HG03095 (cell line): ENCODE measurements at regions not wholly inside any gene's neighbourhood (a gene's known extent, or its start where the extent isn't known, plus 50 kb on each side); places are given as distances from the start of the nearest gene placed in this dataset.
"Not testable (repeated sequence)": the region's sequence is repeated elsewhere in the genome, so short reads cannot be mapped to it uniquely, and the experiment has no call there.

Source experiments
- ATAC-seq: cut with Tn5 transposase; IDR thresholded peaks from one replicate; pipeline ENCODE4 v1.9.1; 2021; ENCODE audit warnings: moderate library complexity; ENCODE audit not compliant: unreplicated experiment

DNA sequence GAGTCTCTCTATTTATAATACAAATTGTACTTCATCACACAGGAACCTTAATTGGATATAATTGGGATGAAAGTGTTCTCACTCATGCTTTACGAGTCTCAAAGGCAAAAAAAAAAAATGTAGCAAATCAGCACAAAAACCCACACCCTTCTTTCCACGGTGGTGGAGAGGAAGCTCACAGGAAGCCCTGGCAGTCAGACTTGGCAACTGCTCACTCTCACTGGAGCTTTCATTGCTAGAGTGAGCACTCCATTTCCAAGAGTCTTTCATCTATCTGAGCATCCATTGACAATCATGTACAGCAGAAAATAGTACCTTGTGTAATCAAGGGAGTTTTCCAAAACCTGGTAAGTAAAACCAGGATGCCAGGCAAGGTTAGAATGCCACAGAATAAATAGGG lies 2159.4 kb upstream of the AGA start:
- ATAC-seq: no peak

DNA sequence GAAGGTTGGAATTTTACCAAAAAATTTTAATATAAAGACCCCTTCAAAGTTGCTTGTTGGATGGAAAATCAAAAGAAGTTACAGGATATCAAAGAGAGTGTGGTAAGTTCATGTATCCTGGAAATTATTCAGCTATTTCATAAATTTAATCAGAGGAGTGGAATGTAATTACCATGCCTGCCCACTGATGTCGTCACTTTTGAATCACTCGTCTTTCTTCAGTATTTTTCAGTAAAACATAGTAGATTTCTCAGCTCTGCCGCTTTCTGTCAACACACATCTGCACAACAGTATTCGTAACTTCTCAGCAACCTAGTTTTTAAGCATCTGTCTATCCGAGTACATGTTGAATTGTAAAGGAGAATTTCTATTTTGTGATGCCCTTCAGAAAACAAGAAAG lies 2163.0 kb upstream of the AGA start:
- no peak for ATAC-seq

DNA sequence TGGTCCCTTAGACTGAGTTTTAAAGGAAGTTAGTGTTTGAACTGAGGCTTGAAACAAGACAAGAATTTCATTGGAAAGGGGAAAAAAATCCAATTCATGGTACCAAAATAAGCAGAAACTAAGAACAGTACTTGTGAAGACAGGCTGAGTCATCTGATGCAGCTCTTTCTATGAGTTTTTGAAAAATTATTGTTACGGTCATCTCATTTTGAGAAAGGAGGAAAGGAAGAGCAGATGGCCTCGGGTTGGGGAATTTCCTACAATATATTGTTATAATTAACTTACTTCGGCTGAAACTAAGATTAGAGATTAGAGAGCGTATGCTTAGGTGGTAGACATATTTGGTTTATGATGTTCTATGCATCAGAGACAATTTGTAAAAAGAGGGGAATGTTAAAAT lies 2164.8 kb upstream of the AGA start:
- no peak for ATAC-seq

DNA sequence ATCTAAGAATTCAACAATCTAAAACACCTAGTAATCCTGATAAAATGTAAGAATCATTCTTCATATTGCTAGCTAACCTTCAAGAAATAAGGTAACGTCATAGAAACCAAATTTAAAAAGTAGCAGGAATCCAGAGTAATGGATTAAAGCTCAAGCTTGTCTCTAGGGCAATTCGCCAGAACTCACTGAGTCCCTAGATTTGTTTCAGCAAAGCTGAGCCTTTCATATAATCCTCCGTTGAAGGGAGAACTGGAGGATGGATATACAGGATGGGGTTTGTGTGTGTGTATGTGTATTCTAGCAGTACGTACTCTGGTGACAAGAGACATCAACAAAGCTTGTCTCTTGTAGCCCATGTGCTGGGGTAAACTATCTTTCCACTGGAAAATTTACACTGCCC lies 2173.5 kb upstream of the AGA start:
- no peak for ATAC-seq

DNA sequence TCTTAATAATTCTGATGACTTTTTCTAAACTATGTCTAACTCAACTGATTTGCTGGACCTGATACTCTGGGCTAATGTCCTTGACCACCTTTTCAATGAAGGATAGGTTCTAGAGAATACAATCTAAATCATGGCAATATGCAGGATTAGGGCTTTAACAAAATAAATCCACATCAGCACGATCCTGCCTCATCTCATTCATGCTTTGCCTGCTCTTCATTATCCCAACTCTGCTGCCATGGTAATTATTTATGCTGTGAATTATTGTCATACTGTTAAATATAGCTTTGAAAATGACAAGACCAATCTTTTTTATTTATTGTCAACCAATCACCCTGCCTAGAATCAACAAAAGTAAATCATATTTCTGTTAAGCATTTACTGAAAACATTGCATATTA lies 2176.7 kb upstream of the AGA start:
- ATAC-seq: no peak

DNA sequence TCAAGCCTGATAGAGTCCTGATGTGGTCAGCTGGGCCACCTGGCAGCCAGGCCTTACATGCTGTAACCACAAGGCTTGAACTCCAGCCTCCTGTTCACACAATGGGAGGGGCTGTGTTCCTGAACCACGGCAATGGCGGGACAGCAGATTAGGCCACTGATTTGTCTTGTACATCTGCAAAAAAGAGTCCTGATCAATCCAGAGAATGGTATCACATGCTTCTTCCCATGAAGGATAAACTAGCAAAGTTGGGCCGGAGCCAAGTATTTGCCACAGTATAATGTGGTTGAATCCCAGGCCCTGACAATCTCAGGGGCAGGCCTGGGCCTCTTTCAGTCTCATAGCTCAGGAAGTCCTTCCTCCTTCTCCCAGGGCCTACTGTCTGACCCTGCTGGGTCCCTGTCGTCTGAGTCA lies 2182.5 kb upstream of the AGA start:
- no peak for ATAC-seq

DNA sequence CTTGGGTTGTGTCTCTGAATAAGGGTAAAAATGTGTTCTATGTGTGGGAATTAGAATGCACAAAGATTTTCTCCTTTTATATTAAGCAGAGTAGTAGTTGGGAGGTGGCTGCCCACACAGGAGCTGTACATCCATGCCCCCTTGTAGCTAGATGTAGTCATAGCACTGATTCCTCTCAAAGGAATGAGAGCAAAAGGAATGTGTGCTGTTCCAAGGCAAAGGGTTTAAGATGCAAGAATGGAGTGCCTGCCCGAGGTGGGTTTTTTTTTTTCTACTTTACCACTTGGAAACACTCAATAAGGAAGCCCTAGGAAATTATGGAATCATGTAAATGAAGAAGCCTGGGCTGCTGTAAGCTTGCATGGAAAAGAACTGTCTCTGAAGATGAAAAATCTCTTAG lies 2183.2 kb upstream of the AGA start:
- ATAC-seq: no peak

DNA sequence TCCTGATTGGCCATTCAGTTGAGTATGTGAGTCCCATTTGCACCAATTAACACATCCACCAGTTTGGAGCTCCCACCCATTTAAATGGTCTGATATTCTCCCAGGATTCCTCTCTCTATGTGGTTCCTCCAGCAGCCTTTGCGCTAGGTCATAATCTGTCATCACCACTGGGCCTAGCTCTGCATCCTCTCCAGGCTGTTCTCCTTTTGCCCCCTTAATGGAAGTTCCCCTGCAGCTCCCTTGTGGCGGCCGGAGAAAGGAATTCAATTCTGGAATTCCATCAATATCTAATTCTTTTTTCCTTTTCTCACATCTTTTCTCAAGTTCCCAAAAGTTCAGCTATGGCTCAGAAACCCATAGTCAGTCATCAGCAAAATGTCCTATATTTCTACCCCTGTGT lies 2184.4 kb upstream of the AGA start:
- no peak for ATAC-seq

DNA sequence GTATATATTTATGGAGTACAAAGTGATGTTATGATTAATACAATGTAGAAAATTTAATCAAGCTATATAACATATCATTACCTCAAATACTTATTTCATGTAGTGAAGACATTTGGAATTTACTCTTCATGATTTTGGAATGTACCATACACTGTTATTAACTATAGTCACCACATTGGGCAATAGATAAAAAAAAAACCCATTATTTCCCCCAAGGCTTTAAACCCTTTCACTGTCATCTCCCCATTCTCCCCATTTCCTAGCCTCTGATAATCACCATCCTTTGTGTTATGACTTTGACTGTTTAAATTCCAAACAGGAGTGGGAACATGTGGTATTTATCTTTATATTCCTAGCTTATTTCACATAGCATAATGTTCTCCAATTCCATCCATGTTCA lies 2189.1 kb upstream of the AGA start:
- ATAC-seq: no peak

DNA sequence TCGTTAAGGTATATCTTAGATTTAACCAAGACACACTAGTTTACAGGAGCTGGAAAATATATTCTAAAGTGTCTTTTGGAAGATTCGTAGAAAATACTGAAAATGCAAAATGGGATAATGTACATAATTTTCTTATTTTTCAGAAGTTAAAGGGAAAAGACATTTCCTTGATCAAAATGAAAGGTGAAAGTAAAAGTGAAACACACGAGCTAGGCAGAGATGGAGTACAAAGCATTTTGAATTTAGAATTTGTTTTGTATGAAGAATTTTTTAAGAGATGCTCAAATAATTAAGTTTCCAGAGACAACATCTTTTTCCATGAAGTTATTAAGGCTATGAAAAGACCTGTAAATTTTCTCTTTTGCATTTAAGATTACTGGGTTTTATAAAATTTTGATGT lies 2192.6 kb upstream of the AGA start:
- ATAC-seq: no peak

DNA sequence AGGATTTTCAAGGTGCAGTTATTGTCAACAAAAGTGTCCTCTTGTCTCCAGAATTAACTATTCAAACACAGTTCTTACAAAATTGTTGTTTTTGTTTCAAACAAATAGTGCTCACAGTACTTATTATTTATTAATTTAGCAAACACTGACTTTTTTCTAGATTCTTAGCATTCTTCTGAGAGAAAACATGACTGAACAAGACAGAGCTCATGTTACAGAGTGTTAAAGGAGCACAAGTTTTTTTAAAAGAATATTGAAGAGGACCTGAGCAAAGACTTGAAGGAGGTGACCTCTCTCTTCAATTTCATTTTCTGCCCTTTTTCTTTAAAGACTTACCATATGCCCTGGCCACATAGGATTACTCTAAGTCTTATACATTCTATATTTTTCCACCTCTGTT lies 2220.3 kb upstream of the AGA start:
- ATAC-seq: no peak

DNA sequence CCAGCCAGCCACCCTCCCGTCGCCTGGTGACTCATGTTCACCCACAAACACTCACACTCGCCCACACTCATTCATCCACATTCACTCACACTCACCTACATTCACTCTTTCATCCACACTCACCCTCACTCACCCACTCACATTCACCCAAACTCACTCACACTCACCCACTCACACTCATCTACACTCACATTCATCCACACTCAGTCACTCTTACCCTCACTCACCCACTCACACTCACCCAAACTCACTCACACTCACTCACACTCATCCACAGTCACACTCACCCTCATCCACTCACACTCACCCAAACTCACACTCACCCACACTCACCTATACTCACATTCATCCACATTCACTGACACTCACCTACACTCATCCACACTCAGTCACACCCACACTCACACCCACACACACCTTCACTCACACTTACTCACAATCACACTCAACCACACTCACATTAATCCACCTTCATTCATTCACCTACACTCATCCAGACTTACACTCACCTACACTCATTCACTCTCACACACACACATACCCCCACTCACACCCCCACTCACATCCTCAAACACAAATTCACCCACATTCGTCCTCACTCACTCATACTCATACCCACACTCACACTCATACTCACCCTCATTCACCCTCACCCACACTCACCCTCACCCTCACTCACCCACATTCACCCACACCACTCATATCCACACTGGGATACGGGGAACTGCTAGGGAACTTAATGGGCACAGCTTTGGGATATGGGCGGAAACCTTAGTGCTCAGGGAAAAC lies 2221.6 kb upstream of the AGA start:
- no peak for ATAC-seq

DNA sequence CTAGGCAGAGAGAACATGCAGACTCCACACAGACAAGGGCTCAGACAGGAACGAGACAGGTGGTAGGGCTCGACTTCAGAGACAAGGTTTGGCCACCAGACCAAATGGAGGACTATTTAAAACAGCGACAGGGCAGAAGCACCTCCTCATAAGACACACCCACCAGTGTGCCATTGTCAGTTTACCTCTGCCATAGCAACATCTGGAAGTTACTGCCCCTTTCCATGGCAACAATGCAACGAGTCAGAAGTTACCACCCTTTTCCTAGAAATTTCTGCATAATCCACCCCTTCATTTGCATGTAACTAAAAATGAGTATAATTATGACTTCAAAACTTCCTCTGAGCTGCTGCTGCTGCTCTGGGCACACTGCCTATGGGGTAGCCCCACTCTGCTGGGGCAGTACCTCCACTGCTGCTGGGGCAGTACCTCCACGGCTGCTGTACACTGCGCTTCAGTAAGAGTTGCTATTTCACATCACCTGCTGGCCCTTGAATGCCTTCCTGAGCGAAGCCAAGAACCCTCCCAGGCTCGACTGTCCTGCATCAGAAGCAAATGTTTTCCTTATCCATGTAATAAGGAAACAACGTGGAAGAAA lies 2222.3 kb upstream of the AGA start:
- ATAC-seq: no peak

DNA sequence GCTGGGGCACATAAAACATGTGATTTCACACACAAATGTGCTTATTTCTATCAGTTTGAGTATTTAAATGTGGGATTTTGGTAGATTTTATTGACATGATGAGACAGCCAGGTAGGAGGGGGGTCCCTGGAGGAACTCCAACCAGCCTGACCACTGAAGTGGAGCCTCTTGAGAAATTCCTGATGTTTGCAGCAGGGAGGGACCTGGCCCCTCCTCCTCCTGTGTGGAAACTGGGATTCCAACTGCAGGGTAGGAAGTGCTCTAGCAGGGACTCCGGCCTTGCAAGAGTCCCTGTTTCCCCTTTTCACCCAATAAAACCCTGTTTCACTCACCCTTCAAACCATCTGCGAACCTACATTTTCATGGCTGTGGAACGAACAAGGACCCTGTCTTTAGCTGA lies 2224.0 kb upstream of the AGA start:
- ATAC-seq: no peak

DNA sequence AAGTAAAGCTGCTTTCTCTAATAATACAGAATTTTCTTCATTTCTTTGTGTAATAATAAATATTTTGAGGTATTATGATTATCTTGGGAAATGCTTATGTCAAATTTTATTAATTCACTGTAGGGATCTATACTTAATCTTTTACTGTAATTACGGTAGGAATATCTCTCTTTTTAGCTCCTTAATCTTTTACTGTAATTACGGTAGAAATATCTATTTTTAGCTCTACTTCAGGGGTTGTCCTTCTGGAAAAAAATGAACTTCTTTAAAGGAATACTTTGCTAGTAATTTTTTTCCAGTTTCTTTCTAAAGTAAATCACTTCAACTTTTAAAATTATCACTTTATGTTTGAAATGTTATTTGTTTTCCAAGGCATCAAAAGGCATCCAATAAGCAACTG lies 2229.4 kb upstream of the AGA start:
- no peak for ATAC-seq

DNA sequence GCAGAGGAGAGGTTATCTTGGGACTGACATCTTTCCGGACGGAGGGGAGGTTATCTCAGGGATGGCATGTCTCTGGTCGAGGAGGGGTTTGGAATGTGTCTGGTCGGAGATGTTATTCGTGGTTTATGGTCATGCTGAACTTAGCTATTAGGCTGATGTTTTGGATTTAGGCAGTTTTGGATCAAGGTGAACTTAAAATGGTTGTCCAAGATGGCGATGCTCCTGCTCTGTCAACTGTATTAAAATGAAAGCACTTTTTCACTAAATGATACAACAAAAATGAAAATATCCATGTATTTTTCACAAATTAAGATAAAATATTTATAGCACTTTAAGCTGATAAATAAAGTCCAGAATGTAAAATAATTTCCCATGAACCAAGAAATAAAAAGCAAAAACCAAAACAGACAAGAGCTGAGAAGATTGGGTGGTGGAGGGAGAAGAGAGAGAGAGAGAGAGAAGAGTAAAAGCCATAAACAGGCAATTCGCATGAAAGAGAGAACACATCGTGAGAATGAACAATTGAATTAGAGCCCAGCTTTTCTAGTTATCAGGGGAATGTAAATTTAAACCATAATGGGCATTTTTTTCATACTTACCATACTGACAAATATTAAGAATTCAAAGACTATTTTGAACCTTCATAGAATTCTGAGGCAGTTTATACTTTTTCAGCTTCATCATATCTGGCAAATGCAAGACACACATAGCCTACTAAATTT lies 2236.0 kb upstream of the AGA start:
- ATAC-seq: no peak

DNA sequence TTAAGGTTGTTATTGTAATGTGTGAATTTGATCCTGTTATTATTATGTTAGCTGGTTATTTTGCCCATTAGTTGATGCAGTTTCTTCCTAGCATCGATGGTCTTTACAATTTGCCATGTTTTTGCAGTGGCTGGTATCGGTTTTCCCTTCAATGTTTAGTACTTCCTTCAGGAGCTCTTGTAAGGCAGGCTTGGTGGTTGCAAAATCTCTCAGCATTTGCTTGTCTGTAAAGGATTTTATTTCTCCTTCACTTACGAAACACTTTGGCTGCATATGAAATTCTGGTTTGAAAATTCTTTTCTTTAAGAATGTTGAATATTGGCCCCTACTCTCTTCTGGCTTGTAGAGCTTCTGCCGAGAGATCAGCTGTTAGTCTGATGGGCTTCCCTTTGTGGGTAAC lies 2241.4 kb upstream of the AGA start:
- not testable (repeated sequence) for ATAC-seq

DNA sequence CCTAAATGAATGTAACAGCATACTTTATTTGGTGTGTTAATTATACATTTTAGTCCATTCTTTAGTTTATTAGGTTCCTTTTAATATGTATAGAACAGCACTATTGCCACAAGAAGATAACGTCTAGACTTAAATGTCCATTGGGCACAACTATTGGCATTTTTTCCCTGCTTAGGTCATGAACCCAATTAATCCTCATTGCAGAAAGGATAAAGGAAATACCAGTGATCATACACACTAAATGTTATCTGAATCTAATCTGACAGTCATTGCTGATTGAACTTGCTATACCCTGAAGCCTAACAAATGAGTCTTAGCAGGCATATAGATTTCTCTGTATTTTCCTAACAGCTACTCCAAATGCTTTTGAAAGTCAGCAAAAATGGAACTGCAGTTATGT lies 2250.0 kb upstream of the AGA start:
- no peak for ATAC-seq

DNA sequence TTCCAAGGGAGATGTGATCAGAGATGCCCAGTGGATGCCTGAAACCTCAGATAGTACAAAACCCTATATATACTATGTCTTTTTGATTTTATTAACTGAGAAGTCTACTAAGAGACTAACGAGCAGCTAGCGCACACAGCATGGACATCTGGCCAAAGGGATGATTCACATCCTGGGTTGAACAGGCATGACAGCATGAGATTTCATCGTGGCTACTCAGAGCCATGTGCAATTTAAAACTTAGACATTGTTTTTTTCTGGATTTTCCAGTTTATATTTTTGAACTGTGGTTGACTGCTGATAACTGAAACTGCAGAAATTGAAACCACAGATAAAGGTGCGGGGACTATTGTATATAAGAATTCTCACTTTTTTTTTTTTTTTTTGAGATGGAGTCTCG lies 2252.9 kb upstream of the AGA start:
- no peak for ATAC-seq

DNA sequence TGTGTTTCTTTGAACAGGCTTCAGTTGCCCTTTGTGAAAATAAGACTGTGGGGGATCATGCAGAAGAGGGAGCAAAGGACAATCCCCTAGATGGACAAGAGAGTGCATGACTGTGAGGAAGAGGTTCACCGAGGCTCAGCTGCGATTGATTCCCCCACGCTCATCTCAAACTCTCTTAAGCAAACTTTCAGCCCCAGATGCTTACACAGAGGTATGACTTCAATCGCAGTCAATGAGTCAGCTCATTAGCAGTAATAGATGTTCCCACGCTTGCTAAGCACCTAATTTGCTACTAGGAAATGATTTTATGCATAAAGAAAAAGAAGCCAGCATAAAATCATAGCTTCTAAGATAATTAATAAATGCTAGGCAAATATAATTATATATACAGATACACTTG lies 2256.1 kb upstream of the AGA start:
- no peak for ATAC-seq

DNA sequence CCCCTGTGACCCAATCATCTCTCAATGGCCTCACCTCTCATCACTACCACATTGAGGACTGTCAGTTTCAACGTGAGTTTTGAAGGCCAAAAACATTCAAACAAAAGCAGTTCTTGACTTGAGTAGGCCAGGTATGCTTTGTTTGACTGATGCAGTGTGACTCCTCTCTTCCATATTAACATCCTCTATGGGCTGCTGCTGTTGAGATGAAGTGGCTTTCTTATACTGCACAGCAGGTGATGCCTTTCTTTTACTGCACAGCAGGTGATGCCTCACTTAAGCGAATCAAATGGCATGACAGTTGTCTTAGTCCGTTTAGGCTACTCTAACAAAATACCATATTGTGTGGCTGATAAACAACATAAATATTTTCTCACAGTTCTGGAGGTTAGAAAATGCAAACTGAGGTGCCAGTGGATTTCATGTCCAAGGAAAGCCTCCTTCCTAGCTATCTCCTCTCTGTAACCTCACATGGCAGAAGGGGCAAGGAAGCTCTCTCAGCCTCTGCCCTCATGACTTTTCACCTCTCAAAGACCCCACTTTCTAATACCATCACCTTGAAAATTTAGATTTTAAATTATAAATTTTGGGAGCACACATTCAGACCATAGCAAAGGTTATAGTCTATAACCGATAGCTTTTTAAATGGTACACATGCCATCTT lies 2267.9 kb upstream of the AGA start:
- ATAC-seq: no peak
